Panc1 (cell line): ENCODE measurements at regions not wholly inside any gene's neighbourhood (a gene's known extent, or its start where the extent isn't known, plus 50 kb on each side); places are given as distances from the start of the nearest gene placed in this dataset.
A peak's percentile ranks its signal among the peaks of the same experiment; 100 is the strongest.
"Not testable (repeated sequence)": the region's sequence is repeated elsewhere in the genome, so short reads cannot be mapped to it uniquely, and the experiment has no call there.

Experiments
- ATAC-seq: fragments of 200-7000 bp; cut with Tn5 transposase; 2 replicates; pipeline ENCODE4 v1.9.1; 2020; ENCODE audit warnings: mild to moderate bottlenecking, moderate library complexity
- BruUV-seq: library from RNA; stranded (reverse); fragments of 400-500 nt; replicated peaks from 2 replicates; lab custom pipeline; 2021; lab: Mats Ljungman, UMichigan
- CTCF ChIA-PET: fragments of 300-600 bp; sonication (Branson Sonifier 250); formaldehyde crosslinking; loops from one replicate; lab custom pipeline; 2022; ENCODE audit warnings: antibody characterized with exemption; lab: Charles Lee
- POLR2A ChIA-PET: fragments of 300-600 bp; sonication (Branson Sonifier 250); formaldehyde crosslinking; loops from one replicate; lab custom pipeline; 2022; ENCODE audit warnings: antibody characterized with exemption; lab: Charles Lee
- DNase-seq: peaks from one replicate; pipeline ENCODE4 v3.0.0-alpha.2; 2010; ENCODE audit warnings: low read depth, low spot score
- H3K27ac ChIP-seq: 2 replicates; pipeline ENCODE4 v1.5.1; 2011; ENCODE audit warnings: mild to moderate bottlenecking, low read length, inconsistent platforms
- H3K27me3 ChIP-seq: fragments of 200-500 bp; sonication (Bioruptor generic); 2 replicates; pipeline ENCODE4 v1.6.0; 2014; ENCODE audit warnings: low read length, inconsistent platforms; ENCODE audit not compliant: control insufficient read depth, insufficient read depth
- H3K36me3 ChIP-seq: fragments of 200-500 bp; sonication (Bioruptor generic); 2 replicates; pipeline ENCODE4 v1.5.1; 2014; ENCODE audit warnings: inconsistent platforms, mild to moderate bottlenecking, low read length, moderate library complexity; ENCODE audit not compliant: control insufficient read depth, insufficient read depth
- H3K4me1 ChIP-seq: 2 replicates; pipeline ENCODE4 v1.5.1; 2011; ENCODE audit warnings: inconsistent platforms, mild to moderate bottlenecking, low read length, moderate library complexity; ENCODE audit not compliant: control insufficient read depth, insufficient read depth
- H3K4me3 ChIP-seq, 2 experiments: 2 replicates each; pipeline ENCODE4 v1.5.1; 2011 to 2012; ENCODE audit warnings: low read depth in 2 of 2, low read length in 2 of 2, mild to moderate bottlenecking in 2 of 2, inconsistent platforms in 1 of 2, moderate library complexity in 1 of 2
- H3K9me3 ChIP-seq: fragments of 200-500 bp; sonication (Bioruptor generic); 2 replicates; pipeline ENCODE4 v1.5.1; 2014; ENCODE audit warnings: low read depth, mild to moderate bottlenecking, inconsistent platforms, low read length, moderate library complexity; ENCODE audit not compliant: control insufficient read depth, insufficient read depth
- CTCF ChIP-seq: fragments of 450-650 bp; IDR thresholded peaks from 2 replicates; pipeline ENCODE4 v1.5.1; 2017; ENCODE audit warnings: mild to moderate bottlenecking
- POLR2AphosphoS5 ChIP-seq: IDR thresholded peaks from 2 replicates; pipeline ENCODE4 v1.6.1; 2012; ENCODE audit warnings: mild to moderate bottlenecking, low read depth, low read length, moderate library complexity
- REST ChIP-seq, 2 experiments: IDR thresholded peaks; 2 replicates each; pipeline ENCODE4 v1.6.1; 2011 to 2012; ENCODE audit warnings: low read depth in 2 of 2, control low read depth in 1 of 2, low read length in 1 of 2, mild to moderate bottlenecking in 1 of 2, moderate library complexity in 1 of 2; ENCODE audit not compliant: insufficient read depth in 1 of 2
- SIN3A ChIP-seq: IDR thresholded peaks from 2 replicates; pipeline ENCODE4 v1.6.1; 2012; ENCODE audit warnings: low read depth, mild to moderate bottlenecking, low read length, moderate library complexity, borderline replicate concordance; ENCODE audit not compliant: insufficient read depth
- TCF7L2 ChIP-seq: IDR thresholded peaks from 2 replicates; pipeline ENCODE4 v1.6.1; 2011; ENCODE audit warnings: mild to moderate bottlenecking, low read depth, low read length, inconsistent platforms
- in situ Hi-C: cut with HindIII; loops from 2 replicates; pipeline ENCODE4 v1.10.0; 2016; ENCODE audit warnings: low sequenced_read_pairs, low pct_unique_long_range_greater_than_20kb
- intact Hi-C: fragments of 100-400 bp; cut with micrococcal nuclease; formaldehyde crosslinking; loops from one replicate; pipeline ENCODE4 v1.10.0; 2022; ENCODE audit not compliant: unreplicated experiment

- no peaks in the 10 kb centered on the region for H3K36me3 ChIP-seq
- in situ Hi-C loops, result no loop called here
- intact Hi-C loops, result no loop called here
- no peak overlapping the region for H3K27ac ChIP-seq
- BruUV-seq, result no TSS peak
- DNase-seq (no peak), ATAC-seq (no peak)
- POLR2A ChIA-PET, result no interaction called here
- peaks cover 20% of the 10 kb centered on the region for H3K27me3 ChIP-seq
- TF ChIP-seq CTCF (no peak), POLR2AphosphoS5 (no peak), TCF7L2 (no peak), REST (IDR thresholded peaks at IDR 0.05; ENCODE audit: insufficient read depth in 1 of 2, low read depth in 2 of 2, low read length in 1 of 2) (no peak), SIN3A (no peak)
- no peaks in the 10 kb centered on the region for H3K4me1 ChIP-seq
- H3K4me3 ChIP-seq, result no peak overlapping the region
- CTCF ChIA-PET, result no interaction called here
- no peaks in the 10 kb centered on the region for H3K9me3 ChIP-seq
These were observed 206.3 kb upstream of the PODXL start for GRCh38 chr7:131762753-131763152.

- intact Hi-C loops, result not testable (repeated sequence)
These were observed 199.4 kb upstream of the PODXL start for GRCh38 chr7:131755801-131756200.

GRCh38 chr7:131753620-131754222 is 197.3 kb upstream of the PODXL start:
- in situ Hi-C loops, result no loop called here
- H3K36me3 ChIP-seq, result no peaks in the 10 kb centered on the region
- no peaks in the 10 kb centered on the region for H3K9me3 ChIP-seq
- no peak overlapping the region for H3K4me3 ChIP-seq
- H3K27ac ChIP-seq, result no peak overlapping the region
- DNase-seq, result no peak
- POLR2A ChIA-PET, result no interaction called here
- intact Hi-C loops, result no loop called here
- CTCF ChIA-PET, result interaction anchor here (0.6 to 0.7 kb wide), 8 partner anchors 12 to 1477 kb away, joined by 3 to 4 read pairs (median 3); no protein-coding TSS in a partner anchor
- H3K27me3 ChIP-seq, result peaks cover 2% of the 10 kb centered on the region; the same call in 1 of the 2 replicates
- no TSS peak for BruUV-seq
- H3K4me1 ChIP-seq, result no peaks in the 10 kb centered on the region
- peak; percentile 85 for TF ChIP-seq CTCF
- TF ChIP-seq POLR2AphosphoS5, result no peak
- ATAC-seq, result peak; percentile 88

More at GRCh38 chr7:131755801-131756200, 199.4 kb upstream of the PODXL start:
- in situ Hi-C loops, DNase-seq, H3K9me3 ChIP-seq, H3K36me3 ChIP-seq, H3K27ac ChIP-seq, H3K27me3 ChIP-seq, H3K4me3 ChIP-seq, ATAC-seq, BruUV-seq, POLR2A ChIA-PET, H3K4me1 ChIP-seq: not testable (repeated sequence)
- CTCF ChIA-PET, result interaction anchor here (0.6 kb wide), 1 partner anchor 31 kb away, joined by 3 read pairs; no protein-coding TSS in a partner anchor
